Neutrophil (primary cell): ENCODE measurements at regions not wholly inside any gene's neighbourhood (a gene's known extent, or its start where the extent isn't known, plus 50 kb on each side); places are given as distances from the start of the nearest gene placed in this dataset.
"Not testable (repeated sequence)": the region's sequence is repeated elsewhere in the genome, so short reads cannot be mapped to it uniquely, and the experiment has no call there.

Experiments
- H3K27ac ChIP-seq: fragments of 200-600 bp; sonication (generic); 2 replicates; pipeline ENCODE4 v1.5.1; 2016; ENCODE audit warnings: mild to moderate bottlenecking, moderate library complexity
- H3K27me3 ChIP-seq: fragments of 200-600 bp; sonication (generic); 2 replicates; pipeline ENCODE4 v1.6.0; 2016; ENCODE audit warnings: mild to moderate bottlenecking
- H3K36me3 ChIP-seq: fragments of 200-600 bp; sonication (generic); 2 replicates; pipeline ENCODE4 v1.5.1; 2017
- H3K4me1 ChIP-seq, 2 experiments: fragments of 200-600 bp in 1 of 2; sonication (generic) in 1 of 2; 1 replicate in 1 of 2; 2 replicates in 1 of 2; pipeline versions ENCODE4 v1.5.1 to v1.6.1; 2013 to 2016; ENCODE audit warnings: low read depth in 1 of 2, low read length in 1 of 2, mild to moderate bottlenecking in 1 of 2, moderate library complexity in 1 of 2; ENCODE audit not compliant: control insufficient read depth in 1 of 2, insufficient read depth in 1 of 2
- H3K4me3 ChIP-seq, 2 experiments: fragments of 200-600 bp in 1 of 2; sonication (generic) in 1 of 2; 1 replicate in 1 of 2; 2 replicates in 1 of 2; pipeline ENCODE4 v1.5.1; 2013 to 2016; ENCODE audit warnings: low read depth in 1 of 2, low read length in 1 of 2, mild to moderate bottlenecking in 1 of 2, moderate library complexity in 1 of 2
- H3K9me3 ChIP-seq: fragments of 200-600 bp; sonication (generic); 2 replicates; pipeline ENCODE4 v1.5.1; 2016
- TF ChIP-seq, protein P1 (sequence below): fragments of 200-600 bp; sonication (generic); IDR thresholded peaks from 2 replicates; pipeline ENCODE4 v1.5.1; 2016; ENCODE audit warnings: antibody characterized with exemption

GRCh38 chr9:29176786-29177185 lies 1603.5 kb upstream of the C9orf72 start:
- Histone ChIP-seq H3K4me3 (no peak overlapping the region), H3K36me3 (no peaks in the 10 kb centered on the region), H3K27ac (no peak overlapping the region), H3K4me1 (no peaks in the 10 kb centered on the region), H3K27me3 (no peaks in the 10 kb centered on the region), H3K9me3 (no peaks in the 10 kb centered on the region)
- TF ChIP-seq, protein P1, sequence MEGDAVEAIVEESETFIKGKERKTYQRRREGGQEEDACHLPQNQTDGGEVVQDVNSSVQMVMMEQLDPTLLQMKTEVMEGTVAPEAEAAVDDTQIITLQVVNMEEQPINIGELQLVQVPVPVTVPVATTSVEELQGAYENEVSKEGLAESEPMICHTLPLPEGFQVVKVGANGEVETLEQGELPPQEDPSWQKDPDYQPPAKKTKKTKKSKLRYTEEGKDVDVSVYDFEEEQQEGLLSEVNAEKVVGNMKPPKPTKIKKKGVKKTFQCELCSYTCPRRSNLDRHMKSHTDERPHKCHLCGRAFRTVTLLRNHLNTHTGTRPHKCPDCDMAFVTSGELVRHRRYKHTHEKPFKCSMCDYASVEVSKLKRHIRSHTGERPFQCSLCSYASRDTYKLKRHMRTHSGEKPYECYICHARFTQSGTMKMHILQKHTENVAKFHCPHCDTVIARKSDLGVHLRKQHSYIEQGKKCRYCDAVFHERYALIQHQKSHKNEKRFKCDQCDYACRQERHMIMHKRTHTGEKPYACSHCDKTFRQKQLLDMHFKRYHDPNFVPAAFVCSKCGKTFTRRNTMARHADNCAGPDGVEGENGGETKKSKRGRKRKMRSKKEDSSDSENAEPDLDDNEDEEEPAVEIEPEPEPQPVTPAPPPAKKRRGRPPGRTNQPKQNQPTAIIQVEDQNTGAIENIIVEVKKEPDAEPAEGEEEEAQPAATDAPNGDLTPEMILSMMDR = no peak

- no peaks in the 10 kb centered on the region for H3K9me3 ChIP-seq
- H3K27ac ChIP-seq = no peak overlapping the region
- no peaks in the 10 kb centered on the region for H3K36me3 ChIP-seq
- no peak overlapping the region for H3K4me3 ChIP-seq
- TF ChIP-seq, protein P1 = no peak
- no peaks in the 10 kb centered on the region for H3K4me1 ChIP-seq
- H3K27me3 ChIP-seq = no peaks in the 10 kb centered on the region
Observed at GRCh38 chr9:29183971-29184370, 1610.7 kb upstream of the C9orf72 start.

DNA sequence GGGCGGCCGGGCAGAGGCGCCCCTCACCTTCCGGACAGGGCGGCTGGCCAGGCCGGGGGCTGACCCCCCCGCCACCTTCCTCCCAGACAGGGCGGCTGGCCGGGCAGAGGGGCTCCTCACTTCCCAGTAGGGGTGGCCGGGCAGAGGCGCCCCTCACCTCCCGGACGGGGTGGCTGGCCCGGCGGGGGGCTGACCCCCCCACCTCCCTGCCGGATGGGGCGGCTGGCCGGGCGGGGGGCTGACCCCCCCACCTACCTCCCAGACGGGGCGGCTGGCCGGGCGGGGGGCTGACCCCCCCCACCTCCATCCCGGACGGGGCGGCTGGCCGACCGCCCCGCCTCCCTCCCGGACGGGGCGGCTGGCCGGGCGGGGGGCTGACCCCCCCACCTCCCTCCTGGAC lies 1615.5 kb upstream of the C9orf72 start:
- not testable (repeated sequence) for H3K27ac ChIP-seq, H3K27me3 ChIP-seq, H3K9me3 ChIP-seq, H3K4me1 ChIP-seq, H3K4me3 ChIP-seq, H3K36me3 ChIP-seq

- H3K27ac ChIP-seq, H3K36me3 ChIP-seq, H3K4me1 ChIP-seq, H3K4me3 ChIP-seq, H3K27me3 ChIP-seq, H3K9me3 ChIP-seq: not testable (repeated sequence)
Observed at GRCh38 chr9:29189221-29189620, 1615.9 kb upstream of the C9orf72 start.

DNA sequence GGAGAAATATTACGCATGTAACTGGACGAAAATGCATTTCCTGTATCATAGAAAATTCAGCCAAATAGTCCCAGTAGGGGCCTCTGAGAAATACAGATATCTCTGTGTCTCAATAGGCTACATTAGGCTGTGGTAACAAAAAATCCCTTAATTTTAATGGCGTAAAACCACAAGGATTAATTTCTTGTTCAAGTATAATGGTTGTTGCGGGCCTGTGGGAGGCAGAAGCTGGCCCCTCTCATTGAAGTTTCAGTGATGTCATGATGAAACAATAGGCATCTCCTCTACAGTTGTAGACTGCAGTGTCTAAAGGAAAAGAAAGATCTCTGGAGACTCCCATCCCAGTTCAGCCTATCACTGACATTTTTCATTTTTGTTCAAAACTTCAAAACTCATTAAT lies 1625.6 kb upstream of the C9orf72 start:
- H3K27me3 ChIP-seq = no peaks in the 10 kb centered on the region
- H3K36me3 ChIP-seq = no peaks in the 10 kb centered on the region
- no peak overlapping the region for H3K27ac ChIP-seq
- H3K4me1 ChIP-seq = no peaks in the 10 kb centered on the region
- H3K9me3 ChIP-seq = no peaks in the 10 kb centered on the region
- H3K4me3 ChIP-seq = no peak overlapping the region
- TF ChIP-seq, protein P1 = no peak

DNA sequence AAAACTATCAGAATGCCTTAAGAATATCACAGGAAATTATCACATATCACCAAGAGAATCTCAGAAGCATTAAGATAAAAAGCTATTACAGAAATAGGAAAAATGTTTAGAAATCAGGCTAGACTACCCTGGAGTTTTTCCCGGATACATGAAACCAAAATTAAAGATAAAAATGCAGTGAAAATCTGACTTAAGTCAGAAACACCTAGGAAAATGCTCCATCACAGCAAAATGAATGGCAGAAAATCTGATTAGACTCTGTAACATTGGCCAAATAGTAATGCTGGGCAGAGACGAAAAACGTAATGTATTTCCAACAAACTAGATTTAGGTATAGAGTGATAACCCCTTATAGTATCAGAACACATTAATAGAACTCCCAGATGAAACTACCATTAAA lies 1626.7 kb upstream of the C9orf72 start:
- no peak overlapping the region for H3K27ac ChIP-seq
- no peak overlapping the region for H3K4me3 ChIP-seq
- no peaks in the 10 kb centered on the region for H3K36me3 ChIP-seq
- TF ChIP-seq, protein P1 = no peak
- no peaks in the 10 kb centered on the region for H3K27me3 ChIP-seq
- H3K4me1 ChIP-seq = no peaks in the 10 kb centered on the region
- no peaks in the 10 kb centered on the region for H3K9me3 ChIP-seq

DNA sequence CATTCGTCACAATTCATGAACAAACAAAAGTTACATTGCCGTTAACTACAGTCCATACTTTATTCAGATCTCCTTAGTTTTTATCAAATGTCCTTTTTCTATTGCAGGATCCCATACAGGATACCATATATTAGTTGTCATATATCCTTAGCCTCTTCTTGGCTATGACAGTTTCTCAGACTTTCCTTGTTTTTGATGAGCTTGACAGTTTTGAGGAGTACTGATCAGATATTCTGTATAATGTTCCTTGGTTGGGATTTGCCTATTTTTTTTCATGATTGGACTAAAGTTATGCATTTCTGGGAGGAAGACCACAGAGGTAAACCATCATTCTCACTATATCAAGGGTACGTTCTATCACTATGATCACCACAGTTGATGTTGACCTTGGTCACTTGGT lies 1627.4 kb upstream of the C9orf72 start:
- no peaks in the 10 kb centered on the region for H3K27me3 ChIP-seq
- no peaks in the 10 kb centered on the region for H3K36me3 ChIP-seq
- H3K4me1 ChIP-seq = no peaks in the 10 kb centered on the region
- H3K4me3 ChIP-seq = no peak overlapping the region
- no peak overlapping the region for H3K27ac ChIP-seq
- no peaks in the 10 kb centered on the region for H3K9me3 ChIP-seq
- TF ChIP-seq, protein P1 = no peak
